ENCODE measurements at regions not wholly inside any gene's neighbourhood (a gene's known extent, or its start where the extent isn't known, plus 50 kb on each side); places are given as distances from the start of the nearest gene placed in this dataset.

DNA sequence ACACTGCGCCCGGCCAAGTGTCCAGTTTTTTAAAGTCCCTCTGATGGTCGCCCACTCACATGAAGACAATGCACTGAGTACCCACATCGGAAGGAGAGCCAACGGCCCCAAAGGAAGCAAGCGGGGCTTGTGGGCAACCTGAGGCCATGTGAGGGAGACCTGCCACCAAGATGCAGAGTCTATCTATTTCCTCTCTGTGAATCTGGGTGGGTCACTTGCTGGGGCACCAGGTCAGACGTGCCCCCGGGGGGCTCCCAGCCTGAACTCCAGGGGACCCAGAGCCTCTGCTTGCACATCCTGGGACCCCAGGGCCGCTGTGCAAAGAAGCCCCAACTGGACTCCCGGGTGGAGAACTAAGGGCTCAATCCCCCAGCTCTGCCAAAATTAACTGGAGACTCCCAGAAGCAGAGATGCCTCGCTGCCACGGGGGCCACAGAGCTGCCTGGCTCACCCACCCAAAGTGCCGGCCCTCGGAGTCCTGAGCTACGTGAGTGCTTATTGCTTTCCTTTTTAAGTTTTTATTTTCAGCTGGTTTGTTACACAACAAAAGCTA lies 106.4 kb downstream of the BRD1 start:
- no peak for DNase-seq (ENCODE audit: low read depth in 2 of 3, low spot score in 2 of 3)

DNA sequence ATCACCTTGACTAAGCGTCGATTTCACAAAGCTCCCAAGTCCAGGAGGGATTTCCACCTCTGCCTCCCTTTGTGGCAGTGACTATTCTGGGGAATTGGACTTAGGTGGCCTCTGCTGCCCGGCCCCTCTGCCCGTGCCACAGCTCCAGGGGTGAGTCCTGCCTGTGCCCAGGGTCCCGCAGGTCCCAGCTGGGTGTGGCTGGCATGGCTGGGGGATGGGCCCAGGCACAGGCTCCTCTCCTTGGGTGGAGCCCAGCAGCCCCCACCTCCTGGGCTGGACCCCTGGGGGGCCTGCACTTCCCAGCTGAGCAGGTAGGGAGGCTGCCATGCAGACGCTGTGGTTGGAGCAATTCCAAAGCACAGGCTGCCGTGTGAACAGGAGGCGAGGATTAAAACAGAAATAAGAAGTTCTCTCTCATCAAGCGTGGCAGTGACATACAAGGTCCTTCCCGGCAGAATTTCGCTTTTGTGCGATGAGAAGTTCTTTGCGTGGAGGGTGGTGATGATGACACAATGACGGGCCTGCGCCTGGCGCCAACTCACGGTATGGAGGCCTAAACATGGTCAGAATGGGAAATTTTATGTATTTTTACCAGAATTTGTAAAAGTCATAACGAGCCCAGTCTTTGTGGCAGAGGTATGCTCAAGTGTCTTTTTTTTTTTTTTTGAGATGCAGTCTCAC lies 107.3 kb downstream of the BRD1 start:
- no peak for DNase-seq (ENCODE audit: low read depth in 2 of 3, low spot score in 2 of 3)

DNA sequence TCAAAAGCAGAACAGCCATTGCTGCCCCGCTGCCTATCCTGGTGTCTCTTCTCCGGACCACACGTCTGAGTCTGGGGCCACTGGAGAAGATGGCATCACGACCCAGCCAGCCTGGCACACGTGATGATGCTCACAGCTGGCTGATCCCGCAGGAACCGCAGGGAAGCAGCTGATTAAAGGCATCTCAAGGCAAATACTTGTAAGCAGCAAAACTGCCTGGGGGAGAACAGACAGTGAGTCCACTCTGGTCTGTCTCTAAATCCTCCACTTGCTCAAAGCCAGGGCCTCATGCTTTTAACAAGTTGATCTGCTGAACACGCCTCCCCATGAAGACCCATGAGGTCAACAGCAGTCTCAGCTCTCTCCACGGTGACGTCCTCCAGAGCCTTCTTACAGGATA lies 108.6 kb downstream of the BRD1 start:
- no peak for DNase-seq (ENCODE audit: low read depth in 2 of 3, low spot score in 2 of 3)

DNA sequence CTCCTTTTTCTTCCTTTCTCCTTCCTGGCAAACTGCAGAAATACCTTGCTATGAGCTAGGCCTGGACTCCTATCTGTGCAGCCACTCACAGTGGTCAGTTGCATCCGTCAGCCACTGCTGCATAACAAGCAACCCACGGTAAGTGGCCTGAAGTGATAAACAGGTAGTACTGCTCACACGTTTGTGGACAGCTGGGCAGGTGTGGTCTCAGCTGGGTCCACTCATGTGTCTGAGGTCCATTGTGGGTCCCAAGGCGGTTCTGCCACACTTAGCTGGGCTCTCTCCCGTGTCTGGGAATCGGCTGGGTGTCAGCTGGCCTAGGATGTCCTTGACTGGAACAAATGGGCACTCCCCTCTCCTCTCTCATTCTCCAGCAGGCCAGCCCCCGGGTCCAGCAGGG lies 109.3 kb downstream of the BRD1 start:
- DNase-seq (ENCODE audit: low read depth in 2 of 3, low spot score in 2 of 3) = no peak

DNA sequence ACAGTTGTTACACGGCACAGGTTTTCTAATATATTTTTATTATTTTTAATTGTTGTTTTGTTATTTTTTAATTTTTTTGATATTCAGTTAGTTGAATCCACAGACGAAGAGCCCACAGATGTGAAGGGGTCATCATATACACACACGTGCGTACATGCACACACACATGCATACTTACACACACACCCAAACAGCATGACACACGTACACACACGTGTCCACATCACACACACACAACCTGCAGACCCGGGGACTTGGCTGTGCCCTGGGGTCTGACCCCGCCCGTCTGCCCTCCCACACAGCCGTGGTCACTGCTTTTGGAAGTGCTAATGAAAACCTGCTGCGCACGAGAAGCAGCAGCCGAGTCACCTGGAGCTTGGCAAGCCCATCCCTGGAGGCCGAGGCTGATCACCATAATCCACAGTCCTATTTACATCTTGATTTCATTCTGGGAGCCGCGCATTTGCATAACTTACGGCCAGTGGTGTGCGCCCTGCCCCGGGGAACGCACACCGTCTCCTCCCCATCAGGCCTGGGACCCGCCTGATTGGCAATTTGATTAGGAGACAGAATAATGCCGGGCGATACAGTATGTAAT lies 110.3 kb downstream of the BRD1 start:
- DNase-seq (ENCODE audit: low read depth in 2 of 3, low spot score in 2 of 3) = no peak

DNA sequence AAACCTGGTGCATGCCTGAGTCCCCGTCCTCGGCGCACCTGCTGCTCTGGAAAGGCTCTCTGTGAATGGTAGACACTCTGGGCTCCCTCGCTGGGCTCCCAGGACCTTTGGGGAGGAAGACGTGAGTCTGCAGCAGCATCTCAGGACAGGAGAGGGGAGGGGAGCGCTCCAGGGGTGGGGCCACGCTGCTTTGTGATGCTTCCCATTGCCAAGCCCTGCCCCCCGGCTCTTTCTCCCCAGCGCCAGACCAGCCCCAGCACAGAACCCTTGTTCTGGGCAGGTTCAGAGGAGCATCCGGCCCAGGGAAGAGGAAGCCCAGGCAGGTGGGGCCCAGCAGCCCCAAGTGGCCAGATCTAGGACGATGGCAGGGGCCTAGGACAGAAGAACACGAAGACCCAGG lies 111.2 kb downstream of the BRD1 start:
- no peak for DNase-seq (ENCODE audit: low read depth in 2 of 3, low spot score in 2 of 3)

DNA sequence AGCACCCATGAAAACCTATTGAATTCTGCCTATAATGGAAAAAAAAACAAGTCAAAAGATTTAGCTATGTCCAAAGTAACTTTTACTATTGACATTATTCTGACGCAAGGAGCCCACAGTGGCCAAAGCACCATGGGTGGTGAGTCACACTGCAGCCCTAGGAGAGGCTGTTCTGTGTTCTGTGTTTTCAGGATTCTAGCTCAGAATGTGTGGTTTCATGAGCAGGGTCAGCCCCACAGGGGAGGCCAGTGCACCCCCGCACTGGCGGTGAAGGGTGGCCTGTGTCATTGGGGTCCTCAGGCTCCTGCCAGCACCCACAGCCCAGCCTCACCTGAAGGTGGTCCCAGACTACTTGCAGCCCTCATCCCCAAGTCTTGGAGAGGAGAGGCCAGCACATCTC lies 112.2 kb downstream of the BRD1 start:
- no peak for DNase-seq (ENCODE audit: low read depth in 2 of 3, low spot score in 2 of 3)

DNA sequence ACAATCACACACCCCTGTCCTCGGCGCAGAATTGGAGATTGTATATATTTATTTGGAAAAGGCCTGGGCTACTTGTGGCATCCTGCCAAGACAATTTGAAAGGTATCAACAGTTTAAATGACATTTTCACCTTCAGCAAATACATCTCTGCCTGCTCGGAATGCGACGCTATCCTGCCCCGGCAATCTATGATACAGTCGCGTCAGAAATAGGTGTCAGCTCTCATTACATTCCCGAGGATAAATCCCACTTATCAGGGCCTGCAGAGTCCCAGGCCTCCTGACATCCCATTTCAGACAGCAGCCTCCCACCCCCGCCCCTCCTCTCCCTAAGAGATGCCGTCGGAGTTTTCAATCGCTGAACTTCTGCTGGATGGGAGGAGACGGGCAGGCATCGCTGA lies 114.7 kb downstream of the BRD1 start:
- DNase-seq (ENCODE audit: low read depth in 2 of 3, low spot score in 2 of 3) = no peak

DNA sequence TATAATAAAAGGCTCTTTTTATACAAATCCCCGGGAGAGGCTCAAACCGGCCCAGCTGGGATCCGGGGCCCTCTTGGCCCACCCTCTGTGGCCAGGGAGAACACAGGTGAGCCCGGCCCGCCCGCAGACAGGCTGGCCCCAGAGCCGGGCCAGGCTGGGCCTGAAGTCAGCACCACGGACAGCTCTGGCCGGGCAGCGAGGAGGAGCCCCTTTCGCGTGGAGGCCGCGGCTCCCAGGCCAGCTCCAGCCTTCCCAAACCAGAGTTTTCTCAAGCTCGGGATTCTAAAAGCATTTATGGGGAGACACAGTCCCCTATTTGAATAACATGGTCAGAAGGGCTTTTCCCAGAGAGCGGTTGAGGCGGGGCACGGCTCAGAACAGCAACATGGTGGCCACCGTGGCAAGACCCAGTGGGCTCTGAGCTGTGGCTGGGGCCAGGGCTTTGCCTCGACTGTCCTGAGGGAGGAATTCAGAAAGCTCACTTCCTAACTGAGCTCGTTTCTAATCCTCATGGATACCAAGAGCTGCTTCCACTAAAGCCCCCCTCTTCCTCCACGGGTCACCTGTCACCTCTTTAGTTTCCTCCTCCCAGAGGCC lies 115.4 kb downstream of the BRD1 start:
- DNase-seq (ENCODE audit: low read depth in 2 of 3, low spot score in 2 of 3) = peak in 1 of 3 donors; percentile 43

DNA sequence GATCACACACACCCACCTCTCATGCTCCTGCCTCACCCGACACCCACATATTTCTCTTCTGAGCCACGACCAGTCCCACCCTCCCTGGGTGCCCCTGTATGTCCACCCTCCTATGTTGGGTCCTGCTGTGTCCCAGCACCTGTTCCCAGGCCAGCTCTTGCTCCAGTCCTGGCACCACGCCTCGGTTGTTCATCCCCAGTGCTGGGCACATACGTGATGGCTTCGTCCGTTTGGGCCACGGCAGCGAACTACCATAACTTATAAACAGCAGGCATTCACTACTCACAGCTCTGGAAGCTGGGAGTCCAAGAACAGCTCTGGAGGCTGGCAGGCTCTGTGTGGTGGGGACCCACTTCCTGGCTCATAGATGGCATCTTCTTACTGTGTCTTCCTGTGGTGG lies 116.9 kb downstream of the BRD1 start:
- DNase-seq (ENCODE audit: low read depth in 2 of 3, low spot score in 2 of 3) = no peak

DNA sequence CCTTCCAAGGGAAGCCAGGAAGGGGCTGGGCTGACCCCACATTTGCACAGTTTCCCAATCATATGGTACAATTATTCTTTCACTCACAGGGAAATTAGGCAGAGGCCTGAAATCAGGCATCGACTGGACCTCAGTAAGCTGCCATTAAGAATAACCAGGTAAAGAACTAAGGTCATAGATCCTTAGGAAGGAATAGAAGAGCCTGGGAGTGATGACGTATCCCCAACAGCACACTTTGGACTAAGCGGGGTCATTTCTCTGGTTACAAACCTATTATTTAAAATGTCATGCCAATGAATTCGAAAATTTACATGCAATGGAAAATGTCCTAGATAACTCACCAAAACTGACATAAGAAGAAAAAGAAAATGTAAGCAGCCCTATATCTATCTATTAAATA lies 118.2 kb downstream of the BRD1 start:
- no peak for DNase-seq (ENCODE audit: low read depth in 2 of 3, low spot score in 2 of 3)

DNA sequence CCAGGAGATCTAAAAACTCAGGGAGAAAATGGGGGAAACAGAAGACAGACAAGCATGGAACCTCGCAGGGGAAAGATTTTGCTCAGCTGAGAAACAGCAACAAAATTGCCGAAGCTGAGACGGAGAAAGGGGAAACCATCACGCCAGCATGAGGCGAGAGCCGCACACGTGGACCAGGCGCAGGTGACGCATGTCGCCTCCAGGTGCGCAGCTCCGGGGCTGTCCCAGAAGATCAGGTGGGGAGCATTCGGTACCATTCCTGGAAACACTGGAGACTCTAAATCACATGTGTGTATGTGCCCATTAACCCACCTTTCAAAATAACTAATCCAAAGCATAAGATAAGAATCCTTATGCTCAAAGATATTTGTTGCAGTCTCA lies 121.7 kb downstream of the BRD1 start:
- DNase-seq (ENCODE audit: low read depth in 2 of 3, low spot score in 2 of 3) = no peak

DNA sequence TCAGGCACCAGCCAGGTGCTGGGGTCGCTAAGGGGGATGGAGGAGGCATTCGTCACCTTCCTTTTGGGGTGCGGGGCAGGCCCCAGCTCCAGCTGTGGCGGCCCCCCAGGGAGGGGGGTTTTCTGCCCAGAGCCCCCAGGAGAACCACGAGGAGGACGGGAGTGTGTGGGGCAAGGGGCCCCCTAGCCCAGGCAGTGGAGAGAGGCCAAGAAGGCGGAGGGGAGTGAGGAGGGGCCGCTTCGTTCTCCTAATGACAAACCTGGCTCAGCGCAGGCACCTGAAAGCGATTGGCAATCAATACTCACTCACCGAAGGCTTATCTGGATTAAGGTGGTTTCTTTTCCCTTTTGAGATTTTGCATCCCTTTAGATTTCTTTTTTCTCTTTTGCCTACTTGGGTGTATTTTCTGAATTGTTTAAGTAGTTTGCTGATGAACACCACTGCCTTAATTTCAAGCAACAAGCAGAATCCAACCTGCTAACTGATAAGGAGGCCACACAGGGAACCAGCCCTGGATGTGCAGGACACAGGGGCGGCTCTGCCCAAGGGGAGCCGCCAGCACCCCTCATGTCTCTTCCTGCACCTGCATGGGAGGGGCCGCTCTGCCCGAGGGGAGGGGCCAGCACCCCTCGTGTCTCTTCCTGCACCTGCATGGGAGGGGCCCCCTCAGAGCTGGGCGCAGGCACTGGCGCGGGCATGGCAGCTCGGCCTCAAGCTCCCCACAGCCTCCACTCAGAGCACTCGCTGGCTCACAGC lies 122.3 kb downstream of the BRD1 start:
- peak in 1 of 3 donors; percentile 44 for DNase-seq (ENCODE audit: low read depth in 2 of 3, low spot score in 2 of 3)

DNA sequence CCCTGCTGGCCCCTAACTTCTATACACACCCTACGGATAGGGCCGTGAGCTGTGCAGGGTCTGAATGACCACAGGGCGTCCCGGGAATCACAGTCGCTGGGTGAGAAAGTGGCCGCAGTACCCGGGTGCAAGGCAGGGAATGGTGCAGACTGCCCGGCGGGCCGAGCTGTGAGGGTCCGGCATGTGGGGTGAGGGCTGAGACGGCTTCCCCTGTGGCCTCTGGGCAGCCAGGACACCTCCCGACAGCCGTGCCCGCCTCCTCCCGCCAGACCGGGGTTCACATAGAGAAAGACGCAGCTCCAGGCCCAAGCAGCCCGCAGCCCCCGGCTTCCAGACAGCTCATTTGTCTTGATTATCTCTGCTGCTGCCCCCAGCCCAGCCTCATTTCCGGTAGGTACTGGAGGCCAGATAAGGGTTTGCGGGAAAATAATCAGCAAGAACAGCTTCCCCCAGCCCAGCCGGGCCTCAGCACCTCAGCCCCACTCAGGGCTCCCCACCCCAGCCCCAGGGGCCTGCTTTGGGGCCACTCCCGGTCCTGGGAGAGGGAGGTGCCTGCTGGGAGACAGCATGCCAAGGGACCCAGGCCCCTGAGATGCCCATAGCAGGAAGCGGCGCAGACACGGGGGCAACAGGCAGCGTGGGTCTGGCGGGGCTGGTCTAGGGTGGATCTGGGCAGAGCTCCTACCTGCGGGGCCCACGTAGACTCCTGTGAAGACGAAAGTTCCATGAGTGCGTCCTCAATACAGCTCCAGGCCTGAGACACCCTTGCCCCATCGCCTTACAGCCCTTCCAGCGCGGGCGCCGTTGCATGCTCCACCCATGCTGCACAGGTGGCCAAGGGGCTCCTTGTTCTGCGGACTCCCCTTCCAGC lies 123.1 kb downstream of the BRD1 start:
- DNase-seq (ENCODE audit: low read depth in 2 of 3, low spot score in 2 of 3) = peak in 2 of 3 donors; percentile 85 to 93

DNA sequence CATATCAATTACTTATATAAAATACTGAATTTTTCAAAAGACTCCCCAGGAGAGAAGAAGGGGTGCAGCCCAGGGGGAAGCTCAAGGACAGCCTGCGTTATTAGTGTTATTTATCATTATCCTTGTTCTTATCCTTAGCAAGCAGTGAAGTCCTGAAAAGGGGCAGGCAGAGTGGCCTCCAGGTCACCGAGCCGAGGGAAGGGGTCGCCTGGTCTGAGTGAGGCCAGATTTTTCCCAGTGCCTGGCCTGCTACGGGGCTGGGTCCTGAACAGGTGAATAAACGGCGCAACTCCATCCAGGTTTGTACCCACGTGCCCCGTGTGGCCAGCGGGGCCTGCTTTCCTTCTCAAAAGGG lies 123.7 kb downstream of the BRD1 start:
- no peak for DNase-seq (ENCODE audit: low read depth in 2 of 3, low spot score in 2 of 3)

DNA sequence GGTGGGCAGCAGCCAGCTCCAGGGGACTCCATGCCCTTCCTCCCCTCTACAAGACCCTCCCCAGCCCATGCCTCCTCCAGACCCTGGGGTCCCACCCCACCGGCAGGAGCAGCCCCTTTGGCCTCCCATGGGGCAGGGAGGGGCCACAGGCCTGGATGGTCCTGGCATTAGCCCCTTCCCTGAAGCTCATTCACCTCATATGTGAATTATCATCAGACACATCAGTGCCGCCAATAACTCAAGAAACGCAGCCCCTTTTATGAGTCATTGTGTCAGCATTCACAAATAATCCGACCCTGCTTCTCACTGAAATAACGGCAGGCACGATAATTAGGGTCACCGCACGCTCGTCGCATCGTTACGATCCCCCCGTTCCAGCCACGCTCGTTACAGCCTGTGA lies 124.2 kb downstream of the BRD1 start:
- DNase-seq (ENCODE audit: low read depth in 2 of 3, low spot score in 2 of 3) = no peak

DNA sequence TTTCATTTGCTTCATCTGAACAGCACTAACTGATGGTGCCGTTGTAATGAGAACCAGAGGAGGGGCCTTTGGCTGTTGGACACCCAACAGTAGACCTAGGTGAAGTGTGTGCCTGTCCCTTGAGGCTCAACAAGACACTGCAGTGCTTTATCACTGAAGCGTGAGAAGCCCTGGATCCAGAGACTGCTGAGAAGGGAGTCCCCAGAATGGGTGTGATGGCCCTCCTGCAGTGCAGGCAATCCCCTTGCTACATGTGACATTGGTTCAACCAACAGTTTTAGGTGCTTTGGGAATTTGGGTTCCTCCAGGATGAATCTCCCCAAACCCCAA lies 125.6 kb downstream of the BRD1 start:
- no peak for DNase-seq (ENCODE audit: low read depth in 2 of 3, low spot score in 2 of 3)

DNA sequence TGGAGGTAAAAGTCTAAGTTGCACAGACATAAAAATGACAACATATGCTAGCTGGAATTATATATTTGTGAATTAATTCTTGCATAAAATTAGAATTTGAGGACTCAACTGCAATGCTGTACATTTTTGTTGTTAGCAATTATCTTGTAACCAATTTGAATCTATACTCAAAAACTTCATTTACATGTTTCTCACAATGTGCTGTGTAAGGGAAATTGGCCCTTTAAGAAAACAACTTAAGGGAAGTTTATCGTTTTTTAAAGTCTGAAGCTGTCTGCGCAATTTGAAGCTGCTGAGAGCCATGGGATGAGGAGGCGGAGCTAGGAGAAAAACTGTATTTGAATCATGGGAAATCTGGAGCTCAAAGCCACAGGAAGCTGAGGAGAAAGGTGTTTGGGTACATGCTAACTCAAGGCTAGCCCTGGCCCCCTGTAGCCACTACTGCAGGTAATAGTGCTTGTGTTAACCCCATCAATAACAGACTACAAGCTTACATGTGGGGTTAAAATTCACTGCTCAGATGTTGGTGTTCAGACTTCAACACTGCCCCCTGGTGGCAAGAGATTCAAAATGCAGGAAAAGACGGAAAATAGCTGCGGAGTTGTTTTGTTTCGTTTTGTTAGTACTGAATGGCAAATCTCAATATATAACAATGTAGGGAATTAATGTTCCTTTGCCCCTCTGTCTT lies 126.1 kb downstream of the BRD1 start:
- no peak for DNase-seq (ENCODE audit: low read depth in 2 of 3, low spot score in 2 of 3)

DNA sequence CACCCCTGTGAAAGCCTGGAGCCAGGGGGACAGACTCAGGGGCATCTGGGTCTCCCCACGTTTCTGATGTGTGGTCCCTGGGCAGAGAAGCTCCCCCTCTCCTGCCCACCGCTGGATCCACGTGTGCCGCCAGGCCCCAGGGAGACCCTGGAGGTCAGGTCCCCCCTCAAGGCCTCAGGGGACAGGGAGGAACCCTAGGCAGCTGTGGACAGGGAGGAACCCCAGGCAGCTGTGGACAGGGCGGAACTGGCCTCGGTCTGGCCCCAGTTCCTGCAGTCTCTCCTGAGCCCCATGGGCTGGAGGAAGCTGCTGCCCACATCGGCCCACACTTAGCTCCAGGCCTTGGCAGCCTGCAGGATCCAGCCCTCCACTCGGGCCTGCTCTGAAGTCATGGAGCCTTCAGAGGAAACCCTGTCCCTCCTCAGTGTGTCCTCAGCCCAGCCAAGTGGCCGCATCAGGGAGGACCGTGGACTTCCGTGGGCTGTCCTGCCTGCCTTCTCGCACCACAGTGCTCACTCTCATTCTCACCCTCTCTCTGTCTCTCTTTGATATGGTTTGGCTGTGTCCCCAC lies 127.7 kb downstream of the BRD1 start:
- DNase-seq (ENCODE audit: low read depth in 2 of 3, low spot score in 2 of 3) = no peak

DNA sequence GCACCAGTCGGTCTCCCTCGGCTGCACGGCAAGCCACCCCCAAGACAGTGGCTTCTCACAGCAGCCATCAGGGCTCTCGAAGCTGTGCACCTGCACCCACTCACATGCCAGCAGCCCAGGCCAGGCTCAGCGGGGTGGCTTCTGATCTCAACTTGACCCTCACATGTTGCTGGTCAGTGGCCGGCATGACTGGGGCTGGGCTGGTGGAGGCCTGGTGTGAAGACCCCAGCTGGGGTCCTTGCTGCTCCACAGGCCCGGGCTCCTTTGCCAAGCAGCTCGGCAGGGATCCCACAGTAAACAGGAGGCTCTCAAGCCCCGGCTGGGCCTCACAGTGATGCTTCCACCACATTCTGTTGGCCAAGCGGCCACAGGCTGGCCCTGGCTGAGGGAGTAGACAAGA lies 128.2 kb downstream of the BRD1 start:
- no peak for DNase-seq (ENCODE audit: low read depth in 2 of 3, low spot score in 2 of 3)

Data from hematopoietic multipotent progenitor cell (in vitro differentiated cells).